ENCODE measurements at regions not wholly inside any gene's neighbourhood (a gene's known extent, or its start where the extent isn't known, plus 50 kb on each side); places are given as distances from the start of the nearest gene placed in this dataset.

GRCh38 chr10:29846881-29847280 is 212.1 kb upstream of the SVIL start:
- whole genome bisulfite sequencing (ENCODE audit: extremely low coverage, insufficient read length, low lambda C conversion rate), result no CpG with 5 or more reads among the region's 3 CpGs
- H3K56ac ChIP-seq (ENCODE audit: insufficient read length, low read depth, low read length), result no peak overlapping the region
- H4K8ac ChIP-seq (replicated peaks; ENCODE audit: insufficient read length, low read depth, low read length), result no peak overlapping the region
- H3K27me3 ChIP-seq (ENCODE audit: insufficient read depth, low read length), result no peaks in the 10 kb centered on the region
- no peak overlapping the region for H3K18ac ChIP-seq (ENCODE audit: insufficient read length, low read depth, low read length)
- H3K23ac ChIP-seq (ENCODE audit: insufficient read length, low read depth, low read length), result no peak overlapping the region
- no peak overlapping the region for H4K91ac ChIP-seq (ENCODE audit: insufficient read length, low read depth, low read length)
- H2BK120ac ChIP-seq (ENCODE audit: low read depth, low read length, poor library complexity, severe bottlenecking), result no peak overlapping the region
- no peak overlapping the region for H3K4me2 ChIP-seq (ENCODE audit: insufficient read depth, insufficient read length, low read length)
- Mint-ChIP-seq H3K4me1 (peaks cover 2 to 8% of the 10 kb centered on the region in 2 experiments; a peak in 2 of 4 replicates), H3K27me3 (ENCODE audit: low read depth) (peaks cover 1% of the 10 kb centered on the region), H3K4me3 (no peak overlapping the region), H3K27ac (no peak overlapping the region), H3K36me3 (ENCODE audit: insufficient read depth in 1 of 3, low read depth in 3 of 3) (peaks cover 0 to 5% (median 0%) of the 10 kb centered on the region in 3 experiments; a peak in 2 of 7 replicates), H3K9me3 (peaks cover 0 to 3% of the 10 kb centered on the region in 2 experiments; a peak in 3 of 5 replicates)
- no peak overlapping the region for H3K4ac ChIP-seq (ENCODE audit: low read depth, low read length)
- no peak overlapping the region for H3K9ac ChIP-seq (ENCODE audit: extremely low read depth, insufficient read length, low read length)
- TF ChIP-seq CTCF (conservative IDR thresholded peaks at IDR 0.05), result no peak
- H2BK15ac ChIP-seq (ENCODE audit: low read depth, low read length), result no peak overlapping the region
- no peaks in the 10 kb centered on the region for H3K79me2 ChIP-seq (ENCODE audit: insufficient read depth, low read length)
- no peak overlapping the region for H2BK20ac ChIP-seq (ENCODE audit: low read depth, low read length, poor library complexity, severe bottlenecking)
- no peak overlapping the region for H3T11ph ChIP-seq (ENCODE audit: low read length)
- no peak overlapping the region for H4K5ac ChIP-seq (ENCODE audit: insufficient read length, low read depth, low read length)
- no peaks in the 10 kb centered on the region for H3K9me3 ChIP-seq (ENCODE audit: control insufficient read depth, low read depth, low read length)
- H2BK5ac ChIP-seq (ENCODE audit: insufficient read length, low read length), result no peak overlapping the region
- H2BK12ac ChIP-seq (ENCODE audit: insufficient read length, low read depth, low read length), result no peak overlapping the region
- H3K4me1 ChIP-seq (ENCODE audit: insufficient read depth, low read length), result no peaks in the 10 kb centered on the region
- H4K20me1 ChIP-seq (ENCODE audit: control insufficient read depth, insufficient read depth, insufficient read length), result no peaks in the 10 kb centered on the region
- H3K23me2 ChIP-seq (ENCODE audit: insufficient read length, low read depth, low read length, poor library complexity, severe bottlenecking), result no peaks in the 10 kb centered on the region
- no peaks in the 10 kb centered on the region for H3K79me1 ChIP-seq (ENCODE audit: insufficient read depth, low read depth, low read length, poor library complexity, severe bottlenecking)
- H2AFZ ChIP-seq (ENCODE audit: low read length), result no peak overlapping the region
- H3K27ac ChIP-seq (ENCODE audit: insufficient read length, low read depth, low read length), result no peak overlapping the region
- H2AK5ac ChIP-seq (ENCODE audit: insufficient read length, low read length), result no peak overlapping the region
- no peak for DNase-seq
- H3K14ac ChIP-seq (ENCODE audit: insufficient read depth, low read length), result no peak overlapping the region
